SJCRH30 (cell line): ENCODE measurements at regions not wholly inside any gene's neighbourhood (a gene's known extent, or its start where the extent isn't known, plus 50 kb on each side); places are given as distances from the start of the nearest gene placed in this dataset.
"Not testable (repeated sequence)": the region's sequence is repeated elsewhere in the genome, so short reads cannot be mapped to it uniquely, and the experiment has no call there.

ENCODE experiments used
- DNase-seq, 2 experiments: peaks; one replicate each; pipeline ENCODE4 v3.0.0-alpha.2; 2015 to 2020
- H3K27ac ChIP-seq: fragments of 250-450 bp; sonication (Bioruptor Pico); 2 replicates; pipeline ENCODE4 v1.5.1; 2020; ENCODE audit warnings: mild to moderate bottlenecking, moderate library complexity
- H3K27me3 ChIP-seq: fragments of 250-450 bp; sonication (Bioruptor Pico); 2 replicates; pipeline ENCODE4 v1.5.1; 2020; ENCODE audit warnings: mild to moderate bottlenecking, moderate library complexity
- H3K36me3 ChIP-seq: fragments of 250-450 bp; sonication (Bioruptor Pico); 2 replicates; pipeline ENCODE4 v1.5.1; 2020; ENCODE audit warnings: mild to moderate bottlenecking, moderate library complexity
- H3K4me1 ChIP-seq: fragments of 250-450 bp; sonication (Bioruptor Pico); 2 replicates; pipeline ENCODE4 v1.5.1; 2020; ENCODE audit warnings: mild to moderate bottlenecking, moderate library complexity
- H3K4me3 ChIP-seq: fragments of 250-450 bp; sonication (Bioruptor Pico); 2 replicates; pipeline ENCODE4 v1.5.1; 2020; ENCODE audit warnings: mild to moderate bottlenecking, moderate library complexity
- H3K9me3 ChIP-seq: fragments of 250-450 bp; sonication (Bioruptor Pico); replicated peaks from 2 replicates; pipeline ENCODE4 v1.5.1; 2020; ENCODE audit warnings: mild to moderate bottlenecking, moderate library complexity

- H3K27me3 ChIP-seq, result no peaks in the 10 kb centered on the region
- no peak for DNase-seq
Observed at GRCh38 chr5:114120166-114120565, 241.7 kb upstream of the KCNN2 start.

GRCh38 chr5:114122852-114123251, 239.0 kb upstream of the KCNN2 start:
- Histone ChIP-seq H3K9me3 (no peaks in the 10 kb centered on the region), H3K27ac (no peak overlapping the region), H3K36me3 (no peaks in the 10 kb centered on the region), H3K4me1 (no peaks in the 10 kb centered on the region), H3K27me3 (no peaks in the 10 kb centered on the region), H3K4me3 (no peak overlapping the region)
- no peak for DNase-seq

More at GRCh38 chr5:114120166-114120565, 241.7 kb upstream of the KCNN2 start:
- H3K27ac ChIP-seq, result no peak overlapping the region
- no peak overlapping the region for H3K4me3 ChIP-seq
- H3K36me3 ChIP-seq, result no peaks in the 10 kb centered on the region
- no peaks in the 10 kb centered on the region for H3K9me3 ChIP-seq
- H3K4me1 ChIP-seq, result no peaks in the 10 kb centered on the region

- Histone ChIP-seq H3K4me3 (no peak overlapping the region), H3K27ac (no peak overlapping the region), H3K4me1 (no peaks in the 10 kb centered on the region), H3K36me3 (no peaks in the 10 kb centered on the region), H3K9me3 (no peaks in the 10 kb centered on the region), H3K27me3 (no peaks in the 10 kb centered on the region)
- no peak for DNase-seq
Observed at GRCh38 chr5:114123654-114124053, 238.2 kb upstream of the KCNN2 start.

GRCh38 chr5:114146398-114146797, 215.5 kb upstream of the KCNN2 start:
- Histone ChIP-seq H3K9me3 (no peaks in the 10 kb centered on the region), H3K27me3 (no peaks in the 10 kb centered on the region)

GRCh38 chr5:114148253-114148652, 213.6 kb upstream of the KCNN2 start:
- H3K4me1 ChIP-seq, result no peaks in the 10 kb centered on the region
- no peaks in the 10 kb centered on the region for H3K27me3 ChIP-seq
- no peak for DNase-seq
- H3K36me3 ChIP-seq, result no peaks in the 10 kb centered on the region
- no peaks in the 10 kb centered on the region for H3K9me3 ChIP-seq
- no peak overlapping the region for H3K4me3 ChIP-seq
- no peak overlapping the region for H3K27ac ChIP-seq

More at GRCh38 chr5:114146398-114146797, 215.5 kb upstream of the KCNN2 start:
- H3K36me3 ChIP-seq, result no peaks in the 10 kb centered on the region
- no peak overlapping the region for H3K27ac ChIP-seq
- no peak overlapping the region for H3K4me3 ChIP-seq
- no peak for DNase-seq
- H3K4me1 ChIP-seq, result no peaks in the 10 kb centered on the region

GRCh38 chr5:114148728-114149127, 213.1 kb upstream of the KCNN2 start:
- H3K4me1 ChIP-seq, H3K36me3 ChIP-seq, DNase-seq, H3K27ac ChIP-seq, H3K27me3 ChIP-seq, H3K9me3 ChIP-seq, H3K4me3 ChIP-seq: not testable (repeated sequence)

GRCh38 chr5:114152656-114153360, 209.1 kb upstream of the KCNN2 start:
- DNase-seq, result no peak

GRCh38 chr5:114153392-114153791, 208.5 kb upstream of the KCNN2 start:
- no peak overlapping the region for H3K27ac ChIP-seq

More at GRCh38 chr5:114152656-114153360, 209.1 kb upstream of the KCNN2 start:
- Histone ChIP-seq H3K36me3 (no peaks in the 10 kb centered on the region), H3K27ac (no peak overlapping the region), H3K9me3 (no peaks in the 10 kb centered on the region), H3K27me3 (no peaks in the 10 kb centered on the region), H3K4me3 (no peak overlapping the region), H3K4me1 (no peaks in the 10 kb centered on the region)

GRCh38 chr5:114153833-114154232, 208.0 kb upstream of the KCNN2 start:
- Histone ChIP-seq H3K36me3 (no peaks in the 10 kb centered on the region), H3K27ac (no peak overlapping the region), H3K27me3 (no peaks in the 10 kb centered on the region), H3K9me3 (no peaks in the 10 kb centered on the region), H3K4me1 (no peaks in the 10 kb centered on the region), H3K4me3 (no peak overlapping the region)
- DNase-seq, result no peak

More at GRCh38 chr5:114153392-114153791, 208.5 kb upstream of the KCNN2 start:
- Histone ChIP-seq H3K4me3 (no peak overlapping the region), H3K36me3 (no peaks in the 10 kb centered on the region), H3K4me1 (no peaks in the 10 kb centered on the region), H3K27me3 (no peaks in the 10 kb centered on the region), H3K9me3 (no peaks in the 10 kb centered on the region)
- no peak for DNase-seq

DNA sequence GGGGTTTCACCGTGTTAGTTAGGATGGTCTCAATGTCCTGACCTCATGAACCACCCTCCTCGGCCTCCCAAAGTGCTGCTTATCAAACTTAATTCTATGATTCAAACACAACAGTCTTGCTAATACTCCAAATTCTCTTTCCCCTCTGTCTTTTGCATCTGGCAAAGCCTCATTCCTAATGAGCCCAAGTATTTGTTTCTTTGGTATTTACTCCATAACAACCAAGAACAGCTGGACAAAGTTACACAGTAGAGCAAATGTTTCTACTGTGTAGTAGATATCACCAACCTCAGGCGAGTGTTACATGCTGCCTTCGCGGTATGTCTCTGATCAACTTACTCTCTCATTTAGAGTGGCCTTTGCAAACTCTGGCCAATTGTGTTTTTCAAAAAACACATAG, 195.8 kb upstream of the KCNN2 start:
- 0 out of 2 replicates have a peak, but pooled peaks cover 3% of the 10 kb centered on the region for H3K9me3 ChIP-seq
- no peak overlapping the region for H3K4me3 ChIP-seq
- no peaks in the 10 kb centered on the region; the same call in 1 of the 2 replicates for H3K27me3 ChIP-seq
- no peaks in the 10 kb centered on the region for H3K4me1 ChIP-seq
- DNase-seq, result no peak
- no peak overlapping the region for H3K27ac ChIP-seq
- H3K36me3 ChIP-seq, result no peaks in the 10 kb centered on the region

DNA sequence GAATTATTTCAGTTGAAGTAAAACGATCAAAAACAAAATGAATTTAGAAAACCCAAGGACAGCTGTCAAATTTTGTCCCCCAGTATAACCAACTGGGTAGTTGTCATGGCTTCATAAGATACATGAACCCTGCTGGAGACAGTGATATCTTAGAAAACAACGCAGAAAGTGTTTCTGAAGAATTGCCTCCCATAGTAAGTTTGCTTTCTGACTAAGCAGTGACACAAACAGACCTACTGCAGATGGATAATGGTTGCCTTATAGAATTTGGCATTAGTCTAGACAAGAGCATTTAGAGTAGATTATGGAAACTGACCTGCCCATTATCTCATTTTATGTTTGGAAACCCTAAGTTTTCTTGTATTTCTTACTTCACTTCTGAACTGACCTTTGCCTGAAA, 187.7 kb upstream of the KCNN2 start:
- Histone ChIP-seq H3K27ac (no peak overlapping the region), H3K36me3 (no peaks in the 10 kb centered on the region), H3K9me3 (no peaks in the 10 kb centered on the region), H3K4me1 (no peaks in the 10 kb centered on the region), H3K4me3 (no peak overlapping the region), H3K27me3 (no peaks in the 10 kb centered on the region)
- no peak for DNase-seq

GRCh38 chr5:114174837-114175236, 187.0 kb upstream of the KCNN2 start:
- Histone ChIP-seq H3K27me3 (no peaks in the 10 kb centered on the region), H3K4me1 (no peaks in the 10 kb centered on the region), H3K36me3 (no peaks in the 10 kb centered on the region), H3K27ac (no peak overlapping the region), H3K4me3 (no peak overlapping the region), H3K9me3 (no peaks in the 10 kb centered on the region)
- no peak for DNase-seq

- H3K27ac ChIP-seq, result no peak overlapping the region
- H3K36me3 ChIP-seq, result no peaks in the 10 kb centered on the region
- no peak for DNase-seq
- no peak overlapping the region for H3K4me3 ChIP-seq
- no peaks in the 10 kb centered on the region for H3K27me3 ChIP-seq
- H3K9me3 ChIP-seq, result no peaks in the 10 kb centered on the region
- H3K4me1 ChIP-seq, result no peaks in the 10 kb centered on the region
Observed at GRCh38 chr5:114176356-114176755, 185.5 kb upstream of the KCNN2 start.

DNA sequence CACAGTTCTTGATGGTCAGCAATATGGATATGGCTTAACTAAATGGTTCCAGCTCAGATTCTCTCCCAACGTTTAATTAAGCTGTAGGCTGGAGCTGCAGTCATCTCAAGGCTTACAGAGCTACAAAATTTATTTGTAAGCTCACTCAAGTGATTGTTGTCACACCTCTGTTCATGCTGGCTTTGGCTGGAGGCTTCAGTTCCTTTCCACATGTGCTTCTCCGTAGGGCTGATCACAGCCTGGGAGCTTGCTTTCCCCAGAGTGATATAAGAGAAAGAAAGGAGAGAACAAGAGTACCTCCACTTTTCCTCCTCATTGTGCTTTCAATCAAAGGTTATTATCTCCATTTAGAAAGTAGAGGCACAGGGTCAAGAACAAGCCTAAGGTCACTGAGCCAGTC, 182.7 kb upstream of the KCNN2 start:
- Histone ChIP-seq H3K27me3 (no peaks in the 10 kb centered on the region), H3K27ac (no peak overlapping the region), H3K9me3 (0 out of 2 replicates have a peak, but pooled peaks cover 3% of the 10 kb centered on the region), H3K4me1 (no peaks in the 10 kb centered on the region), H3K4me3 (no peak overlapping the region), H3K36me3 (no peaks in the 10 kb centered on the region)
- DNase-seq, result no peak

- Histone ChIP-seq H3K4me1 (no peaks in the 10 kb centered on the region), H3K9me3 (0 out of 2 replicates have a peak, but pooled peaks cover 3% of the 10 kb centered on the region), H3K27me3 (no peaks in the 10 kb centered on the region), H3K27ac (no peak overlapping the region), H3K4me3 (no peak overlapping the region), H3K36me3 (no peaks in the 10 kb centered on the region)
- DNase-seq, result no peak
Observed at GRCh38 chr5:114184006-114184405, 177.9 kb upstream of the KCNN2 start.

GRCh38 chr5:114185274-114185673, 176.6 kb upstream of the KCNN2 start:
- no peaks in the 10 kb centered on the region for H3K4me1 ChIP-seq
- H3K4me3 ChIP-seq, result no peak overlapping the region
- 0 out of 2 replicates have a peak, but pooled peaks cover 3% of the 10 kb centered on the region for H3K9me3 ChIP-seq
- H3K27ac ChIP-seq, result no peak overlapping the region
- peak; percentile 7 to 20 for DNase-seq
- no peaks in the 10 kb centered on the region for H3K36me3 ChIP-seq
- H3K27me3 ChIP-seq, result no peaks in the 10 kb centered on the region
